ENCODE measurements at regions not wholly inside any gene's neighbourhood (a gene's known extent, or its start where the extent isn't known, plus 50 kb on each side); places are given as distances from the start of the nearest gene placed in this dataset.

- H3K27me3 Mint-ChIP-seq: no peaks in the 10 kb centered on the region
- CTCF ChIA-PET: no interaction called here
- H3K4me1 Mint-ChIP-seq (ENCODE audit: low read depth): no peaks in the 10 kb centered on the region
Measured at GRCh38 chr5:165757791-165758190, 2252.4 kb downstream of the MAT2B start.

GRCh38 chr5:165775111-165775510 lies 2269.7 kb downstream of the MAT2B start:
- ChIA-PET POLR2A (no interaction called here), CTCF (interaction anchor here (1.6 kb wide), 1 partner anchor 10 kb away, joined by 4 read pairs; no protein-coding TSS in a partner anchor)
- Mint-ChIP-seq H3K27me3 (no peaks in the 10 kb centered on the region), H3K4me3 (no peak overlapping the region), H3K36me3 (ENCODE audit: low read depth) (no peaks in the 10 kb centered on the region), H3K4me1 (ENCODE audit: low read depth) (no peaks in the 10 kb centered on the region), H3K27ac (no peak overlapping the region), H3K9me3 (peaks cover 7% of the 10 kb centered on the region)
- ATAC-seq: no peak
- TF ChIP-seq CTCF (IDR thresholded peaks at IDR 0.05): no peak
- intact Hi-C loops (cut with micrococcal nuclease): no loop called here
- no peak for DNase-seq

More at GRCh38 chr5:165757791-165758190, 2252.4 kb downstream of the MAT2B start:
- intact Hi-C loops (cut with micrococcal nuclease): no loop called here
- H3K27ac Mint-ChIP-seq: no peak overlapping the region
- no peaks in the 10 kb centered on the region for H3K36me3 Mint-ChIP-seq (ENCODE audit: low read depth)
- POLR2A ChIA-PET: no interaction called here
- H3K4me3 Mint-ChIP-seq: no peak overlapping the region
- TF ChIP-seq CTCF (IDR thresholded peaks at IDR 0.05): no peak
- ATAC-seq (no peak), DNase-seq (no peak)
- peaks cover 11% of the 10 kb centered on the region for H3K9me3 Mint-ChIP-seq

- POLR2A ChIA-PET: no interaction called here
- H3K4me3 Mint-ChIP-seq: no peak overlapping the region
- no peaks in the 10 kb centered on the region for H3K27me3 Mint-ChIP-seq
- H3K36me3 Mint-ChIP-seq (ENCODE audit: low read depth): no peaks in the 10 kb centered on the region
- no peaks in the 10 kb centered on the region for H3K4me1 Mint-ChIP-seq (ENCODE audit: low read depth)
- H3K27ac Mint-ChIP-seq: no peak overlapping the region
- DNase-seq (no peak), ATAC-seq (no peak)
- peaks cover 10% of the 10 kb centered on the region for H3K9me3 Mint-ChIP-seq
- no peak for TF ChIP-seq CTCF (IDR thresholded peaks at IDR 0.05)
- CTCF ChIA-PET: no interaction called here
- intact Hi-C loops (cut with micrococcal nuclease): no loop called here
Measured at GRCh38 chr5:165779505-165779904, 2274.1 kb downstream of the MAT2B start.

GRCh38 chr5:165780901-165781300 lies 2275.5 kb downstream of the MAT2B start:
- DNase-seq: no peak
- Mint-ChIP-seq H3K4me1 (ENCODE audit: low read depth) (no peaks in the 10 kb centered on the region), H3K9me3 (peaks cover 9% of the 10 kb centered on the region), H3K27me3 (no peaks in the 10 kb centered on the region), H3K4me3 (no peak overlapping the region), H3K27ac (no peak overlapping the region), H3K36me3 (ENCODE audit: low read depth) (no peaks in the 10 kb centered on the region)
- intact Hi-C loops (cut with micrococcal nuclease): no loop called here
- POLR2A ChIA-PET: no interaction called here
- TF ChIP-seq CTCF (IDR thresholded peaks at IDR 0.05): no peak
- CTCF ChIA-PET: no interaction called here
- ATAC-seq: no peak

GRCh38 chr5:165781738-165782137 lies 2276.3 kb downstream of the MAT2B start:
- Mint-ChIP-seq H3K4me1 (ENCODE audit: low read depth) (no peaks in the 10 kb centered on the region), H3K4me3 (no peak overlapping the region), H3K27ac (no peak overlapping the region), H3K27me3 (no peaks in the 10 kb centered on the region), H3K36me3 (ENCODE audit: low read depth) (no peaks in the 10 kb centered on the region), H3K9me3 (peaks cover 7% of the 10 kb centered on the region)
- ChIA-PET CTCF (no interaction called here), POLR2A (no interaction called here)
- intact Hi-C loops (cut with micrococcal nuclease): no loop called here
- DNase-seq: no peak
- ATAC-seq: no peak
- TF ChIP-seq CTCF (IDR thresholded peaks at IDR 0.05): no peak

Data from activated CD8-positive, alpha-beta T cell treated with anti-CD3 and anti-CD28 coated beads for 36 hours (primary cell).